Activated CD4-positive, alpha-beta T cell treated with anti-CD3 and anti-CD28 coated beads, Interleukin-10, Interleukin-2, amounts not matched to agents 100 ng/mL and 50 ng/mL, durations not matched to agents 16 hours and 8 hours (primary cell): ENCODE measurements at regions not wholly inside any gene's neighbourhood (a gene's known extent, or its start where the extent isn't known, plus 50 kb on each side); places are given as distances from the start of the nearest gene placed in this dataset.
A peak's percentile ranks its signal among the peaks of the same experiment; 100 is the strongest.

Experiments
- DNase-seq: peaks from one replicate; pipeline ENCODE4 v3.0.0-alpha.2; 2020

DNA sequence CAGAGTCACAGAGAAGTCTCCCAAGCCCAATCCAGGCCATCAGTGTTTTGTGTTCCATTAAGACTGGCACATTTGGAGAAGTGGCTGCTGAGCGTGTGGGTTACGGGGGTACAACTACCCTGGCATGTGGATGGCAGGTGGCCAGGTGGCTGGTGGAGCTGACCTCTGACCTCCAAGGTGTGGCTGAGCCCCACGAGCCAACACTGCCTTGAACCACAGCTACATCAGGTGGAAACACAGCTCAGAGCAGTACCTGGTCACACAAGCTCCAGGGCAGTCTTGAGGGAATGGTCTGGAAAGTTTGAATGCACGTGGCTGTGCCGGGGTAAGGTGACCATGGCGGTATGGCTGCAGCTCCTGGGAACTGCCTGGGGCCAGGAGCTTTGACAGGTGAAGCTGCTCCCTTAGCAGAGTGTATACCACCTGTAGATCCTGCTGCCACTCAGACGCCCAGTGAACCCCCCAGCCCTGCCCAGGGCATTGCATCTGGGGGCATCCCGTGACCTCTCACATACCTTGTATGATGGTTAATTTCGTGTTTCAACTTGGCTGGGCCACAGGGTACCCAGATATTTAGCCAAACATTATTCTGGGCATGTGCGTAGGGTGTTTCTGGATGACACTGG lies 207.9 kb downstream of the GADD45G start:
- no peak for DNase-seq

DNA sequence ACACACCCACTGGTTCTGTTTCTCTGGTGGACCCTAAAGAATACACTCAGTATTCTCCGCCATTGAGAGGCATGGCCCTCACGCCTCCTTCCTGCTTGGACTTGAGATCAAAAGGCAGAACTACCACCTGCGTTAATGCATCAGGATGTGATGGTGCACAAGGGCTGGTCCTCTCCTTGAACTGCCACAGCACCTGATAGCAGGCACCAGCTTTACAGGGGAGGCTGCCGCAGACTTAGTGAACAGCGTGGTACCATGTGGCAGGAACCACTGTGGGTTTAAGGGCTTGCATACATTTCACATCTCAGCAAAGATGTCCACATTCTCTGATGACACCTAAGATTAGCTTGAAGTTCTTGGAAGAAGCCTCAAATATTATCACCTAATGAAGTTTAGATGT lies 208.7 kb downstream of the GADD45G start:
- no peak for DNase-seq

DNA sequence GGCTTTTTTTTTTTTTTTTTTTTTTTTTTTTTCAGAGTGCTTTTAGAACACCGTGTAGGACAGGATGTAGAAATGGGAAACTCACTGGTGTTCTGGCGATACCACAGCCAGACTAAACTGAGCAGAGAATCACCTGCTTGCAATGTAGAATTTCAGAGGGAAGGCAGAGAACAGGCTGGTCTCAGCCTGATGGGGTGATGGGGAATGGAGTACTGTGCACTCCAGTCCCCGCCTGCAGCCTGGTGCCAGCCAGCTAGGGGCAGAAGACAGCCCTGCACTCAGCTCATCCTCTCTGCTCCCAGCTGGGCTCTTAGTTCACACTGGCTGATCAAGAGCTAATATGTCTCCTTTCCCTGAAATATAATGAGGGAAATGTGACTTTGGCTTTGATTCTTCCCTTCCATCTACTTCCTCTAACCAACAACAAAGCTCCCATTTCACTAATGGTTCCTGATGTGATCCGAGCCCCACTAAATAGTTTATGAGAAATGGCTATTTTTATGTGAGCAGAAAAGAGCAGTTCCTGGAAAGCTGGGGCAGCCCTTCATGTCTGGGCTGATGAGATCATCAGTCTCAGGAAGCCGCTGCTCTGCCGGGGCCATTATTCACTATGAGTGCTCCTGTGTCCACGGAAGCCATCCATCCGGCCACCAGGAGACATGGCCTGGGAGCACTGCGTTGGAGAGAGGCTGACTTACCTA lies 209.7 kb downstream of the GADD45G start:
- DNase-seq, result peak; percentile 5

DNA sequence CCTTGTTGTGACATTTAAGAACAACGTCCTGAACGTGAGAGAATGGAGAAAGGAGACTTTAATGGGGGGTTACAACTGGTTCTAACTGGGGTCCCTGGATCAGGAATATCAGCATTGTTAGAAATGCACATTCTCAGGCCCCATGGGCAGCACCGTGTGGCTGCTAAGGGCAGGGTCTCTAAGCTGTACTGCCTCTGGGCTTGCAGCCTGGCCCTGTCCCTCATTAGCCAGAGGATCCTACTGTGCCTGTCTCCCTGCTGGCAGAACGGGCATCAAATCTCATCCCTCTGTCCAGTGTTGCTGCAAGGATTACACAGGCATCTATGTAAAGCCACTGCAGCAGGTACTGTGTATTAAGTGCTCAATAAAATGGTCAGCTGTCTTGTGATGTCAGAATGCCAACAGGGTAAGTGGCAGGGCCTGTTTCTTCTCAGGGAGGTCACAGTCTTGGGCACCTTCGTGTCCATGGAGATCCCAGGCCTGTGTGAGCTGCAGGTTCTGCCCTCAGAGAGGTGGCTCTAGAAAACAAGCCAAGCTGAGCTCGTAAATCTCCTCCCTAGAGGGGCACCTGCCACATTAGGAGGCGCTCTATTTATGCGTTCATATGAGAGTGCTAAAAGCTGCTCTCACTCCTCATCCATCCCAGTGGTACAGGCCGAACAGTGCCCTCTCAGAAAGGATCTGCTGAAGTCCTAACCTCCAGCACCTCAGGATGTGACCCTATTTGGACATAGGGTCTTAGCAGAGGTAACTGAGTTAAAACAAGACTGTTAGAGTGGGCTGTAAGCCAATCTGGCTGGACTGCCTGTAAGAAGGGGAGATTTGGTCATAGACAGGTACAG lies 210.5 kb downstream of the GADD45G start:
- DNase-seq, result no peak

DNA sequence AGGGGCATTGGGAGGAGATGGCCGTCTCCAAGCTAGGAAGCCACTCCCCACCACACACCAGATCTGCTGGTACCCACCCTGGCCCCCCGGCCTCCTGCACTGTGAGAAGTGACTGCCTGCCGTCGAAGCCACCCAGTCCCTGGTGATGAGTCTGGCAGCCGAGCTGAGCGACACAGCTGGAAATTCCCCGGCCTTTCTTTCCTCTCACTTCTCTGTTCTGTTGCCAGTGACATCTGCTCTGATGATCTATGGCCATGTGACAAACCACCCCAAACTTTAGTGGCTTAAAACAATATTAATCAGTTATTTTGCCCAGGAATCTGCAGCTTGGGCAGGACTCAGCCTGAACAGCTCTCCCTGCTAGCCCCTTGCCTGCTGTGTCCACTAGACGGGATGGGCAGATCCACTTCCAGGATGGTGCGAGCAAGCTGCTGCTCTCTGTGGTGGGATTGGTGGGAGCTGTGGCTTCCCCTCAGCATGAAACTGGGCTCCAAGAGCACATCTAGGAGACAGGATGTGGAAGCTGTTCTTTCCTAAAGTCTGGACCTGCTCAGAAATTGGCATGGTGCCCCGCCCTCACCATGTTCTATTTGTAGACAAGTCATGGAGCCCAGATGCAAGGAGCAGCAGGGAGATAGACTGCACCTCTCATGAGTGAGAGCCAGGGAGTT lies 211.2 kb downstream of the GADD45G start:
- DNase-seq, result no peak

DNA sequence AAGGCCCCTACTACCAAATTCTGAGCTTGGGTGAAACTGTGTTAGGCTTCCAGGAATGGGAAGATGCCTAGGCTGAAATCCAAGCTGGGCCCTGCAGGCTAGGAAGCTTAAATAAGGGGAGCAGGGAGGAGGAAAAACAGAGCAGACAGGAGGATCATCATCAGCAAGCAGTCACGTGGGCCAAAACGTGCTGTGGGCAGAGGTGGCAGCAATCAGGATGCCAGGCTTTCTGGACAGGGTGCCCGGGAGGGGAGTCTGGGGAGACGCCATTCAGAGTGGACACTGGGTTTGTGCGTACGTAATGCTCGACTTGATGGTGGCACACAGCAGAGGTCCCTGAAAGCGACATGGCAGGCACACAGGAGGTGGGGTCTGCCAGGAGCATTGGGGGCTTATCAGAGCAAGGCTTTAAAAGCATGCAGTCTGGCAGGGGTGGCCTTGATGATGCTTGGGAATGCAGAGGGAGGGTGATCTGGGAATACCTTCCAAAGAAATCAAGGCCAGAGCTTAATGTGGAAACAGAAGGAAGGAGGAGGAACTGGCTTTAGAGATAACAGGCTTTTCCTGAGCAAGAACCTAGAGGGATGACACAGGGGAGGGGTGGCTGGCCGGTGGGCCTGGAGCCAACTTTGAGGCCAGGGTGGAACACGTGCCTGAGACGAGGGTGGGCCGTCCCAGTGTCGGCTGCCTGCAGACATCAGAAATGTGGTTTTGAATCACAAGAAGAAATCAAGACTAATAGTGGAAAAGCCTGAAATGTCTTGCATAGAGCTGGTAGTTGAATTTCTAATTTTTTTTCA lies 212.5 kb downstream of the GADD45G start:
- DNase-seq, result no peak

DNA sequence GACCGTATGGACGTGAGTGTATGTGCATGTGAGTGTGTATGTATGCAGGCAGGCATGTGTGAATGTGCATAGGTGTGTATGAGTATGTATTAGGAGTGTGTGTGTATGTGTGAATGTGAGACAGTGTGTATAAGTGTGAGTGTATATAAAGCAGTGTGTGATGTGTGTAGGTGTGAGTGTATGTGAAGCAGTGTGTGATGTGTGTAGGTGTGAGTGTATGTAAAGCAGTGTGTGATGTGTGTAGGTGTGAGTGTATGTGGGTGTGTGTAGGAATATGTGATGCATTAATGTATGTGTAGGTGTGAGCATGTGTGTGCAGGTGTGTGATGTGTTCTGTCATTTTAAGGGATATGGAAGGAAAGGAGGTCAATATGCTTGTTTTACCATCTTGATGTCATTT lies 215.5 kb downstream of the GADD45G start:
- no peak for DNase-seq

DNA sequence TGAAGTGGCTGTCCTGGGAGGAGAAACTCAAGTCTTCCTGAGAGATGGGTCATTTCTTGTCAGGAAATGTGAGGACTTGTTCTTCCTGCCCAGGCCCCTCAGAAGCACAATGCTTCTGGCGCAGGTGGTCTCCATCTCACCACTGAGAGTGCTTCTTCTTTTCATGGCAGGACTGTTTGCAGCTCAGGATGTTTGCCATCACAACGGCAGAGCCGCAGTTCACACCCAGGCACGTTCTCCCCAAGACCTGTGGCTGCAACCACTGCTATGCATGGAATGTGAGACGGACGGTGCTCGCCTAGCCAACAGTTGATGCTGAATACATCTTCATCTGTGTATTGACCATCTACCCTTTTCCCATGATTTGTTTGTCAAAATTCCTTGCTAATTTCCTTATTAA lies 216.3 kb downstream of the GADD45G start:
- DNase-seq, result no peak

DNA sequence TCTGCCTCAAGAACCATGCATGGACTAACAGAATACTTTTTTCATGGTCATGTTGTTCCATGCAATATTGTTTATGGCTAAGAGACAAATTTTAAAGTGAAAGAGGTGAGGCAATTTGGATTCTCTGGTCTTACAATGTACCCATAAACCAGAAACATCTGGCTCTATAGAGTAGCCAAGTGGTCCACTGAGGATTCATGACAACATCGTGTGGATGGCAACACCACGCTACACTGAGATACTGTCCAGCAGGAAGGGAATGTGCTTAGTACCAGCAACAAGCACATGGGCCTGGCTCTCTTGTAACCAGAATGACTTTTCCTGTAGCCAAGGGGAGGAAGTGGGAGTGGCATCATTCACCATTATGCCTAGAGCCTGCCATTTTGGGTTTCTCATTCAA lies 218.2 kb downstream of the GADD45G start:
- no peak for DNase-seq

DNA sequence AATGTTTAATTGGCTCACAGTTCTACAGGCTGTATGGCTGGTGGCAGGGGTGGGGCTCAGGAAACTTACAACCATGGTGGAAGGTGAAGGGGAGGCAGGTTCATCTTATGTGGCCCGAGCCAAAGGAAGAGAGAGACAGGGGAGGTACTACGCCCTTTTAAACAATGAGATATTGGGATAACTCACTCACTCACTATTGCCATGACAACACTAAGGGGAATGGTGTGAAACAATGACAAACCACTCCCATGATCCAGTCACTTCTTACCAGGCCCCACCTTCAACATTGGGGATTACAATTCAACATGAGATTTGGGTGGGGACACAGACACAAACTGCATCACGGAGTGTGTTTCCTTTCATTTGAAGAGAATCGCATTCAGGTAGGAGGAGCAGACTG lies 220.9 kb downstream of the GADD45G start:
- no peak for DNase-seq

DNA sequence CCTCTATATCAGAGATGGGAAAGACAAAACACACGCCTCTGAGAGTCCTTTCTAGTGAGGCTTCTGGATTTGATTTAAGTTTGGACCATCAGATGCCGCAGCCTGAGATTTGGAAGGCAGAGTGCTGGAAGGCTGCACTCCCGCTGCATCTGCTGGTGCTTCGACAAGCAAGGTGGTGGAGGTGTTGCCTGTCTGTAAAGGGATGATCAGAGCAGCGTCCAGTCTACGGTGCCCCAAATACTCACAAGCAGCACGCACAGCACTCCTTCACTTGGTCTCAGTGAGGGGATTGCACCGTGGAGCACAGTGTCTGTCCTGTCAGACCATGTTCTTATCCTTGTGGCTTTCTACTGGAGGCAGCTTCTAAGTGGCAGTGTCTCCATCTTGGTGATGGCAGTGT lies 221.4 kb downstream of the GADD45G start:
- DNase-seq, result no peak

DNA sequence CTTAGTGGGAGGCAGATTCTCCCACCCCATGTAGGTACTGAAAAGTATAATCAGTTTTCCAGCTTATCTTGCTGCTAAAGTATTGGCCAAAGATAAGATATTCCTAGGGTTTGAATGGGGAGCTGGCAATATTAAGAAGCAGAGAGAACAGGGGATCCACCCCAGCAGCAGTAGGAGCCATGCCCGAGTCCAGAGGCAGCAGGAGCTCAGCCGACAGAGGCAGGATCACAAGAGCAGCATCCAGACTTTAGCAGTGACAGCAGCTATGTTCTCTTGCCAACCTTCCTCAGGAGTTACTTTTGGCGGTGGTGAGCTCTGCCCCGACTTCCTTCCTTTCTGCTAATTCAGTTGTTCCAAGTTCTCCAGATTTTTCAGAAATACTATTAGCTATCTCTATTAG lies 224.5 kb downstream of the GADD45G start:
- DNase-seq, result no peak

DNA sequence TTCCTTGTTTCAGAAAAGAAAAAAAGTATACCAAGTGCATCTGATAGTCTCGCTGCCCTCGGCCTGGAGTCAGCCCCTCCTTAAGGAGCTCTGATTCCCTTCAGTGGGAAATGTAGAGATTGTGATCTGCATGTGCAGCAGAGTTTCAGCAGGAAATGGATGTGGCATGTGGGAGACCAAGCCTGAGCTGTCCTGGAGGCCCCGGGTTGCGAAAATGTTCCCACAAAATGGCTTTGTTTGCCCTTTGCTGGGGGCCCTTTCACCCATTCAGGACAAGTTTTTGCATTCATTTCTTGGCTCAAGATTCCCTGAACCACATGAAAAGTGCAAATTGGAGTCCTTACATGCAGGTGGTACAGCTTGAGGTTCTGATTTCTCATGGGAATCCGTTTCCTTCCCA lies 230.9 kb downstream of the GADD45G start:
- DNase-seq, result no peak

DNA sequence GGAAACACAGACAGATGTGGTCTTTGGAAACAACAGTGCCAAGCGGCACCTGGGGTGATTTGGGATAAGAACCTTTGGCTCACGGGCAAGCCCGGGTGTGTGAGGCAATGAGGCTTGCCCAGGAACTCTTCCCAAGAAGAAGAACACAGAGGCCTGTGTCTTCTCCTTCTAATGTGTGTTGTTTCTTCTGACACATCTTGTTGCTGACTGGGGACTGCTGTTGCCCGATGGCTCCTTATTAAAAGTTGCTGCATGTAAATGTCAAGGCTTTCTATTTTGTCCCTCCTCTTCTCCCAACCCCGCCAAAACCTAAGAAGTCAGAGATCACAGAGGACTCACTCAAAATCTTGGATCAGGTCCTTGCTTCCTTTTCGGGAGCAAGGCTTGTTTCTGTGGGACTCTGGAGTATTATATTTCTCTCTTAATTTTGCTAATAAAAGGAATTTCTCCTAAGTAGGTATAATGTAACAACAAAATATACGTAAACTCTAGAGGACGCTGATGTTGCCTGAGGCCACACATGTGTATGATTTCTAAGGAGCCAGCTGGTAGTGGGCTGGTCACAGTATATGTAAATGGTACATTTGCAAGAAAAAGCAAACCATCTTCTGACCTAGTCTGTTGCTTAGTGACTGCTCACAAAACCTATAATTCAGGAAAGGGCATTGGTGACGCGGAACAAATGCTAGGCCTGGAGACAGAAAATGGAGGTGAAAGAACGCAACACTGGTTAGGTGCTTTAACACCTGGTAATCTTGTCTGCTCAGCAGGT lies 232.5 kb downstream of the GADD45G start:
- no peak for DNase-seq

DNA sequence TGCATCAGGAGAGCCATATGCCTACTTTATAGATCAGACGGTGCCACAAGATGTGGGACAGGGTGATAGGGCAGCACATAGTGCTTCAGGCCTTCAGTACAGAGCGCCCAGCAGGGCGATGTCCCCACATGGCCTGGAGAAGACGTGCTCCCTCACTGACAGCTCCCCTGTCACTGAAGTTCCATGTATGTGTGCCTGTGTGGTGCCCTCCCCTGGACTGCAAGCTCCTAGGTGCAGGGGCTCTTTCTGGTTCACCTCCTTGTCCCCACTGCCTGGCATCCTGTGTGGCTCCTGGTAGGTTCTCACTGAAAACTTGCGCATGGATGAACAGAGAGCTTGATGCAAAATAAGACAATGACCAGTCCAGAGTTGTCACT lies 233.1 kb downstream of the GADD45G start:
- no peak for DNase-seq

DNA sequence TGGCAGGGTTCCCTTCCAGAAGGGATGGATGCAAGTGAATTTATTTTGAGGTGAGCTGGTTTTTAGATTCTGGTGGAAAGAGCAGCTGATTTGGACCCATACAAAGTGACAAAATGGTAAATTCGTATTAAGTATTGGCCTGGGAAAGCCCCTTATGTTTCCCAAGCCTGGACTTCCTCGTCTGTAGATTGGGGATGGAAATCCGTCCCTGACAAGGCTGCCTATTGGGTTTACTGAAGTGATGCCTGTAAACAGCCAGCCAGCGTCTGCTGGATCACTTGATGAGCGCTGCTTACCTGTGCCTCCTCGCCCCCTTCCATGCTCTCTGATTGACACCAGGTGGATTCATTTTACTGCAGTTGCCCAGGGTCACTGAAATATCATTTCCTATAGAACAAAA lies 233.8 kb downstream of the GADD45G start:
- DNase-seq, result no peak

DNA sequence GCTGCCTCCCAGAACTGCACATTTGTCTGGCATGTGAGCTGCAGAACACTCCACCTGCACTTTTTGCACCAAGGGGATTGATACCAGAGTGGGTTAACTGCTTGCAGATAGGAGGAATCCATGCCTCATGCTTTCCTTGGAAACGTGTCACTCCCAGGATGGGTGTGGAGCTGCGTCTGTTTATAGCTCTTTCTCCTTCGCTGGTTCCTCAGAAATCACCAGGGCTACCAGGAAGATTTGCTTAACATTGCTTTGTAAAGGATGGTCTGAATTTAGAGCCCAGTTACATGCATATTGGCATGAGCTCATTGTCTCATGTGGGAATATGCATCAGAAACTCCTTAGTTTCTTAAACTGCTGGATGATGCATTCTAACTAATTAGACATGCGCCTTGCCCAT lies 234.6 kb downstream of the GADD45G start:
- no peak for DNase-seq

DNA sequence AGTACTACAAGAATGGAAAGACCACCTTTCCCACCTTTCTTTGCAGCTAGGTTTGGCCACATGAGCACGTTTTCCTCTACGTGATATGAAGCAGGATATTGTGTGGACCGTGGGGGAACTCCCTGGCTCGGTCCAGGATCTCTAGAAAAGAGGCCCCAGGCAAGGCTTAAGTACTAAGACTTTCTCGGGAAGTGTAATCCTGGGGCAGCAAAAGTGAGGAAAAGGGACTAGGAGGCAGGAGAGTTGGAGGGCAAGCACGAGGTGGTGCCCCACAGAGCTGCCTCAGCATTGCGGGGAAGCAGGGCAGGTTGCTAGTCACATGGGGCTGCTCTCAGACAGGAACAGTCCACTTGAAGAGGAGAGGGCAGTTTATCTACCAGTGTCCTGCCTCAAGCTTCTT lies 235.1 kb downstream of the GADD45G start:
- no peak for DNase-seq

DNA sequence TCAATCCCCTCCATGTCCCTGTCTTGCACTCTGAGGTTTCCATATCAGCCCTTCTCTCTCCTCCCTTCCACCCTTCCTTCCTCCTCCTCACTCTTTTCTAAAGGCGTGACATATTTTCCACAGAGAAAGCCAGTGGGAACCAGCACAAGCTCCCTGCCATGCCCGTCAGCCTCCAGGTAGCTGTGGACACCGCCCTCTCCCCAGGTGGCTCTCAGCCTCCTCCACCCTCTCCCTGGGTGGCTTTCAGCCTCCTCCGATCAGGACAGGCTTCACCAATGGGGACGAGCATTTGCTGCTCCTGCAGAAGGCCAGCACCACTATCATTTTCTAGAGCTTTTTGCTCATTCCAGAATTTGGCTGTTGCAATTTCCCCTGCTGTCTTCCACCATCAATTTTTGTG lies 236.6 kb downstream of the GADD45G start:
- no peak for DNase-seq

DNA sequence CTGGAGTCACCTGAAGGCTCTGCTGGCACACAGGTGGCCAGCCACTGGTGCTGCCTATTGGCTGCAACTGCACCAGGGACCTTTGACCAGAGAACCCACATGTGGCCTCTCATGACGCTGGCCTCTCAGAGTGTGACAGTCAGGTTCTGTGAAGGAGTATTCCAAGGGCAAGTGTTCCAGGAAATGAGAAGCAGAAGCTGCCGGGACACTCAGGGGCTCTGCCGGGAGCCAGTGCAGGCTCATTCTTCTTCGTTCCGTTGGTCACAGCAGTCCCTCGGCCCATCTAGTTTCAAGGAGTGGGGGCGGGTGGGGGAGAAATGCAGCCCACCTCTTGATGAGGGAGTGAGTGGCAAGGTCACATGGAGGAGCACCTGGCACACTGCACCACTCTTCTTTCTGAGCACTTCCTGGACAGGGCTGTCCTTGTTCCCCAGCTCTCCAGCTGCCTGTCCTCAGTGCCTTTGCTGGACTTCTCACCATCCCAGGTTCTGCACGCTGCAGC lies 237.5 kb downstream of the GADD45G start:
- no peak for DNase-seq

DNA sequence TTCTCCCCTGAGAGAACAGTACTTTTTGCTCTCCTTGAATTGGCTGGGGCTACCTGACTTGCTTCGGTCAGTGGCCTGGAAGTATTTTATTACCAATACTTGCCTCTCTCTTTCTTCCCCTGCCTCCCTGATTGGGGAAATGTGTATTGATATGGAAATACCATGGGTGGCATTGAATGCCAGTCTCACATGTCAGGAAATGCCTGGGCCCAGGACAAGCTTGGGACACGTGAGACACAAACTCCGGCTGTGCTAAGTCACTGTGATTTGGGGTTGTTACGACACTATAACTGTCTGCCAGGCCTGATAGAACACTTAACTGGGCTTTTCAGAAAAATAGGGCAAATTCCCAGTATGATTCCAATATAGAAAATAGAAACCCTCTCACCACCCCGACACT lies 238.3 kb downstream of the GADD45G start:
- DNase-seq, result no peak

DNA sequence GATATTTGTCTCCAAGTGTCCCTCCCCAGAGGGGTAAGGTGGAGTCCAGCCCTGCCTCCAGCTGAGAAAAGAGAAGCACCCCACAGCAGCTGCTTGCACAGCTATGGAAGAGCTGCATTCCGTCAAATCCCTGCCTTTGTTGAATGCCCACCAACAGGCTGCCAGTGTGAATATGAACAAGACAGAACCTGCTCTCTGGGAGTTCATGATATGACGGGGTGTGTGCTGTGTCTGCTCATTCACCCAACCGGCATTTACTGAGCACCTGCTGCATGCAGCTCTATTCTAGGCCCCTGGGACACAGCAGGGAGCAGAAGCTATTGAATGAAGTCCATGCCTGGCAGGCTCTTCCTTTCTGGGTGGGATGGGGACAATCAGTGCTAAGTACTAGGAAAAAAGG lies 238.8 kb downstream of the GADD45G start:
- no peak for DNase-seq
